ENCODE measurements at regions not wholly inside any gene's neighbourhood (a gene's known extent, or its start where the extent isn't known, plus 50 kb on each side); places are given as distances from the start of the nearest gene placed in this dataset.

- no peak for DNase-seq (ENCODE audit: low read depth)
Observed at GRCh38 chr21:28235169-28235895, 757.3 kb downstream of the LTN1 start.

- no peak for DNase-seq (ENCODE audit: low read depth)
Observed at GRCh38 chr21:28234326-28234725, 758.4 kb downstream of the LTN1 start.

GRCh38 chr21:28233536-28234220, 759.0 kb downstream of the LTN1 start:
- DNase-seq (ENCODE audit: low read depth), result no peak

DNA sequence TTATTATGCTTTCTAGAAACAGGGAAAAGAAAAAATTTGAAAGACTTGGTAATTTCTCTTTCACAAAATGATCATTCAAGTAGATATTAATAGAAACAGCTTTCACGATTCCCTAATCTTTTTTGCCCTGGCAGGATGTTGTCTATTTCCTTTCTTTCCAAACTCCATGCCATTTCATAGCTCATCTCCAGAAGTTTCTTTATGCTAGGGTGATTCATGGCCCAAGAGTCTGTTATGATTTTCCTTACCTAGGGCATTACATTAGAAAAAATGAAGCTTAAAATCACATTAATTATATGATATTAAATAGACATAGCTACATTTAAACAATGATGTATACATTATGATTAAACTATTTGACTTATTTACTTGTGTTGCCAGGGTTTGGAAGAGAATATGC, 762.1 kb downstream of the LTN1 start:
- no peak for DNase-seq (ENCODE audit: low read depth)

- peak; percentile 34 for DNase-seq (ENCODE audit: low read depth)
Observed at GRCh38 chr21:28229814-28230213, 762.9 kb downstream of the LTN1 start.

DNA sequence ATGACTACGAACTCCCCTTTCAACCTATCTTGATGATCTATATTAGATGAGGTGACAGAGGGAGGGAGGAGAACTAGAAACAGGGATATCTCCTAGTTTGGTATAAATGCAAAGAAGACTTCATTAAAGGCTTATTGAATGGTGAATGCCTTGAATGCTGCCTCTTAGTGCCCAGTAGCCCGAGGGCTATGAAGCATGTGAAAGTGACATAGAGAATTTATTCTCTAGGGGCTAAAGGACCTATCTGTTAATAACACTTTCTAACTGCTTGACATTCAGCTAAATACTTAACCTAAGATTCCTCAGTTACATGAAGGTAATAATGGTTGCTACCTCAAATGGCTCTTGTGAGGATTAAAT, 764.1 kb downstream of the LTN1 start:
- DNase-seq (ENCODE audit: low read depth), result no peak

DNA sequence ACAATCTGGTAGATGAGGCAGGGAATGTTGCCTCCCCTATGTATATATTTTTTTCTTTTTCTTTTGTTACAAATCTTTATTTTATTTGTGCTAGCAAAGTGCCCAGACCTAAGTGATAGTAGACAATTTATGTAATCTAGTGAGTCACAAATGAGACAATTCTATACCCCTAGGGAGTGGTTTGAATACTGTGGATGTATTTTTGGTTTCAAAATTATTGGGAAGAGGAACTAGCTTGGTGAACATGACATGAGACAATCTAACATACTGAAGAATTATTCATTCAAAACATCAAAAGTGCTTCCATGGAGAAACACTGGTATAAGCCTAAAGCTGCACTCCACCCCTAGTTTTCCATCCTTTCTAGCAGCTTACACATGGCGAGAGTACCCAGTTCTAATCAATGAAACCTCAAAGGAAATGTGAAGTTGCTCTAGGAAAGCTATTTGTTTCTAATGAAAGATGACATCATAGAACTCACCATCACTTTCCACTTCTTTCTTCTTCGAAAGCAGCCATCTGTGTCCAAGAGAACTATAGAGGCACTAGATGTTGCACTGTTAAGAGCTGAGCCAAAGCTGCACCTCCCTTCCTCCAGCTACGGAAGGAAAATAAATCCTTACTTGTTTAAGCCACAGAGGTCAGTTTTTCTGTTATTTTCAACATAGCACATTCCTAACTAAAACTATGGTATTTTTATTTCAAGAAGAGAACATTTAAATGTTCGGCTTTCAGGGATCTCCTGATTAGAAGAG, 764.6 kb downstream of the LTN1 start:
- DNase-seq (ENCODE audit: low read depth), result no peak

DNA sequence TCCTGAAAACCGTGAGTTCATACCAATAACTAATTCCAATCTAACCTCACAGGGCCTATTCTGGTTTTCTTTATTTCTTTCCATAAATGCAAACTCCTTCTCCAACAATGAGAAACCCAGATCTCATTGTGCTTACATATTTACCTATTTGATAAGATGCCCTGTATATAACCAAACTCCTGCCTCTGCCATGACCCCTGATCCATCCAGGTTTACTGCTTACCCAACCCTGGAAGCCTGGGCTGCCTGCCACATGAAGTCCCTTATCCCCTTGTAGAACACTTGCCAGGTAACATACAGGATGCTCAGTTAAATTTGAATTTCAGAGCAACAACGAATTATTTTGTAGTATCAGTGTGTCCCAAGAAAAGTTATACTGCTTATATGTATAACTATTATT, 766.1 kb downstream of the LTN1 start:
- no peak for DNase-seq (ENCODE audit: low read depth)

- DNase-seq (ENCODE audit: low read depth), result no peak
Observed at GRCh38 chr21:28224191-28224726, 768.4 kb downstream of the LTN1 start.

DNA sequence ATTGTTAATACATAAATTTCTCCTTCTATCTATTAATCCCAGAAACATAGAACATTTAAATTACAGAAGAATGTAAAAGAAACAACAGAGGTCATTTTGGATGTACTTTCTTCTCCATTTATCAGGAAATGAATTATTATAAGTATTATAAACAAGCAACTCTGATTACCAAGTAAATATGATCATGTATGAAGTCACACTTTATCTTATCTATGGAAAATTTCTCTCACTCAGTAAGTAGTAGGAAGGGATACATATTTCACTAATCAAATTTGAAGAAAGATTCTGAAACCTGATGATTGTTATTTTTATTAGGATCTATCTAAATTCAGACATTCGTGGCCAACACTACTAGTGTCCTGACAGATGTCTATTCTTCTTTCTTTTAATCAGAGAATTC, 770.7 kb downstream of the LTN1 start:
- no peak for DNase-seq (ENCODE audit: low read depth)

- DNase-seq (ENCODE audit: low read depth), result no peak
Observed at GRCh38 chr21:28220680-28221079, 772.0 kb downstream of the LTN1 start.

GRCh38 chr21:28216976-28217523, 775.6 kb downstream of the LTN1 start:
- no peak for DNase-seq (ENCODE audit: low read depth)

DNA sequence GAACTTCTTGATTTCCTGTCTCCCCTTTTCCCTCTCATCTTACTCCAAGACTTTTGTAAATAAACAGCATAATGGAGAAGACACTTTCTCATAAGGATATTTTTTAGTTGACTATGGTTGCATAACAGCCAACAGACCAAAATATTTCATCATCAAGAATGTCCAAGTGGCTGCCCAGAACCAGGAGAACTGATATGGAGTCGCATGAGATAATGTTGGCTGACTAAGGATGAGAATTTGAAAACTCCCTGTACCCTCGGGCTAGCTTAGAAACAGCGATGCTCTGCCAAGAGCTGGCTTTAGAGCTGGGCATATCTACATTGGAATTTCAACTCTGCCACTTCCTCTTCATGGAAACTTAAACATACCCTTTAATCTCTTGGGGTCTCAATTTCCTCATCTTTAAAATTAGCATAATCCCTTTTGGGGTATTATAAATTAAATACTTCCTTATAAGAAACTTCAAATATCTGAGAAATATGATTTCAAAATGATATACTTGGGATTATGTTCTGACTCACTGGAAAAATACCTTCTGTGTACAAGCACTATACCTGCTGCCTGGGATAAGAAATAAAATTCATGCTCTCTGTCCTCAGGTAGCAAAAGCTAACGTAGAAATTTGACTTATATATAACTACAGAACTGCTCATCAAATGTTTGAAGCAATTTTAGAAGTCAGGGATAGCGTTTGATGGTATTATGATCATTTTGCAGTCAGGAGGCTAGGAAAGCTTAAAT, 777.3 kb downstream of the LTN1 start:
- no peak for DNase-seq (ENCODE audit: low read depth)

DNA sequence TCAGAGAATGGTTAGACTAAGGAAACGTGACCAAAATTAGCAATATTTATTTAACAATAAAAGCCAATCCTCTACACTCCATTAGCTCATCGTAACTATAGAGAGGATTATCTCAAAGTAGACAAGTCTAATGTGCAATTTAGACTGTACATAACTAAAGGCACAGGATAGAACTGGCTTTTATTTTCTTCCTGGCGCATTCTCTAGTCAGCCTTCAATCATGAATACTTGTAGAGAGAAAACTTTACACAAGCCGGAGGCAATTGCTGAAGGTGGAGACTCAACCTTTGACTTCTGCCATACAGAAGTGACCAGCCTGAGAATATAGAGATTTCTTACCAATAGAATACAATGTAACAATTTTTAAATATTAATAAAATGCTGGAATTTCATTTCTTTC, 777.9 kb downstream of the LTN1 start:
- no peak for DNase-seq (ENCODE audit: low read depth)

DNA sequence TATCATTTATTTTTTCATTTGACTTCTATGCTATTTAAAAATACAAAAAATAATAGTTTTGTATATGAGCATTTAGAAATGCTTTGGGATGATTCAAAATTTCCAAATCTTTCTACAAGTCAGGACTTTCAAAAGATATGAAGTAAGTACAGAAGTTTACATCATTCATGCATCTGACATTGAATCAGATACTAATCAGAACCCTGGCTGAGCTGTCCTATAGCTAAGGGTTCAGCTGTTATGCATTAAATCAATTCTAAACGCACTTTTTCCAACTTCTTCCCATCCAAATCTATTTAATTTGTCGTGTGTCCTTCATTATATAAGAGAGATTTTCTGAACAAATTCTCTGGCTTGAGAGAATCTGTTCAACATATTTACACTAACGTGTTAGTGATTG, 779.4 kb downstream of the LTN1 start:
- DNase-seq (ENCODE audit: low read depth), result no peak

DNA sequence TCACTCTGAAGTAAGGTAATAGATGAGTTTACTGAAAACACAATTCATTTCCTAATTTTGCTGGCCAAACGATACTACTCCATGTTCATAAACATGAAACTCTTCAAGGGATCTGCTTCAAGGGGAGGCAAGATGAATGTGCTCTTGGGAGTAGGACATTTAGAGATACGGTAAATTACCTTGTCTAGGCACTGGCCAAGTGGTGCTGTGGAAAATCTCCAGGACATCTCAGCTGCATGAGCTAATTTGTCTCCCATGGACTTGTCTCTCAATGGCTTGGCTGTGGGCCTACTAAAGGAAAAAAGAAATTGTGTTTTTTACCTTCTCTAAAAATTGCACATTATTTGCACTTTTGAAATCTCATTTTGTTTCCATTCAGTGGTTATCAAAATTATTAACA, 780.6 kb downstream of the LTN1 start:
- no peak for DNase-seq (ENCODE audit: low read depth)

- peak; percentile 80 for DNase-seq (ENCODE audit: low read depth)
Observed at GRCh38 chr21:28207436-28208173, 785.1 kb downstream of the LTN1 start.

DNA sequence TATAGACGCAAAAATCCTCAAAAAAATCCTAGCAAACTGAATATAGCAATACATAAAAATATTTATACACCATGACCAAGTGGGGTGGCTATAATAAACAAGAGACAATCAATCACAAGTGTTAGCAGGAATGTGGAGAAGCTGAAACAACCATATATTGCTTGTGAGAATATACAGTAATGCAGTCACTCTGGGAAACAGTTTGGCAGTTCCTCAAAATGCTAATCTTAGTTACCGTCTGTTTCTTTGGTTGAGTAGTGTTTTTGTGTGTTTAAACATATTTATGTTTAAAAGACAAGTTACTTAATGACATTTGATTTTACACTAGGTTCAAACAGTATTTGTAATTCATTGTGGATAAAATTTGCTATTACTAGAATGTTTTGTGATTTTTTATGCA, 792.0 kb downstream of the LTN1 start:
- DNase-seq (ENCODE audit: low read depth), result no peak

DNA sequence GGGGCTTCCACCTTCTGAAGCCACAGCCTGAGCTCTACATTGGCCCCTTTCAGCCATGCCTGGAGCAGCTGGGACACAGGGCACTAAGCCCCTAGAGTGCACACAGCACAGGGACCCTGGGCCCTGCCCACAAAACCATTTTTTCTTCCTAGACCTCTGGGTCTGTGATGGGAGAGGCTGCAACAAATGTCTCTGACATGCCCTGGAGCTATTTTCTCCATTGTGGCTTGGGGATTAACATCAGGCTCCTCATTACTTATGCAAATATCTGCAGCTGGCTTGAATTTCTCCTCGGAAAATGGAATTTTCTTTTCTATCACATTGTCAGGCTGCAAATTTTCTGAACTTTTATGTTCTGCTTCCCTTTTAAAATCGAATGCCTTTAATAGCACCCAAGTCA, 795.7 kb downstream of the LTN1 start:
- no peak for DNase-seq (ENCODE audit: low read depth)

- DNase-seq (ENCODE audit: low read depth), result no peak
Observed at GRCh38 chr21:28193189-28193588, 799.5 kb downstream of the LTN1 start.

- no peak for DNase-seq (ENCODE audit: low read depth)
Observed at GRCh38 chr21:28186604-28187003, 806.1 kb downstream of the LTN1 start.

Measured in renal cortical epithelial cell (primary cell).